ENCODE measurements at regions not wholly inside any gene's neighbourhood (a gene's known extent, or its start where the extent isn't known, plus 50 kb on each side); places are given as distances from the start of the nearest gene placed in this dataset.
"Not testable (repeated sequence)": the region's sequence is repeated elsewhere in the genome, so short reads cannot be mapped to it uniquely, and the experiment has no call there.

- TF ChIP-seq, protein P1, sequence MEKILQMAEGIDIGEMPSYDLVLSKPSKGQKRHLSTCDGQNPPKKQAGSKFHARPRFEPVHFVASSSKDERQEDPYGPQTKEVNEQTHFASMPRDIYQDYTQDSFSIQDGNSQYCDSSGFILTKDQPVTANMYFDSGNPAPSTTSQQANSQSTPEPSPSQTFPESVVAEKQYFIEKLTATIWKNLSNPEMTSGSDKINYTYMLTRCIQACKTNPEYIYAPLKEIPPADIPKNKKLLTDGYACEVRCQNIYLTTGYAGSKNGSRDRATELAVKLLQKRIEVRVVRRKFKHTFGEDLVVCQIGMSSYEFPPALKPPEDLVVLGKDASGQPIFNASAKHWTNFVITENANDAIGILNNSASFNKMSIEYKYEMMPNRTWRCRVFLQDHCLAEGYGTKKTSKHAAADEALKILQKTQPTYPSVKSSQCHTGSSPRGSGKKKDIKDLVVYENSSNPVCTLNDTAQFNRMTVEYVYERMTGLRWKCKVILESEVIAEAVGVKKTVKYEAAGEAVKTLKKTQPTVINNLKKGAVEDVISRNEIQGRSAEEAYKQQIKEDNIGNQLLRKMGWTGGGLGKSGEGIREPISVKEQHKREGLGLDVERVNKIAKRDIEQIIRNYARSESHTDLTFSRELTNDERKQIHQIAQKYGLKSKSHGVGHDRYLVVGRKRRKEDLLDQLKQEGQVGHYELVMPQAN (conservative IDR thresholded peaks at IDR 0.05): no peak
- TF ChIP-seq RFX5 (IDR thresholded peaks at IDR 0.05; ENCODE audit: low read depth, low read length): no peak
- no peak for TF ChIP-seq HDAC2 (IDR thresholded peaks at IDR 0.05)
- no peak for TF ChIP-seq STAT3 (IDR thresholded peaks at IDR 0.05; ENCODE audit: low read depth, low read length)
Measured at GRCh38 chr10:30169342-30169741, 110.0 kb upstream of the JCAD start (continued).

DNA sequence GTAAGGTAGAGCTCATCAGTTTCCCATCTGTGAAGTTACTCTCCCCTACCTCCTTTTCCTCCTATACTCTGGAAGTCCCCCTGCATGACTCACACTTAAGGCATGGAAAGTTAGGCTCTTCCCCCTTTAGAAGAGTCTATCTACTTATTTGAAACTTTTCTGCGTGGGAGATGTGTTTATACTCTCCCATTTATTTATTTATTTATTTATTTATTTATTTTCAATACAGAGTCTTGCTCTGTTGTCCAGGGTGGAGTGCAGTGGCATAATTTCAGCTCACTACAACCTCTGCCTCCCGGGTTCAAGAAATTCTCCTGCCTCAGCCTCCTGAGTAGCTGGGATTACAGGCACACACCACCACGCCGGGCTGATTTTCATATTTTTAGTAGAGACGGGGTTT lies 107.5 kb upstream of the JCAD start:
- H3K9ac ChIP-seq (ENCODE audit: control insufficient read depth, insufficient read depth, low read length): no peak overlapping the region
- CTCF ChIA-PET: no interaction called here
- H4K20me1 ChIP-seq (ENCODE audit: control insufficient read depth, insufficient read depth): no peaks in the 10 kb centered on the region
- TF ChIP-seq SMARCA5 (IDR thresholded peaks at IDR 0.05): no peak
- TF ChIP-seq, protein P2, sequence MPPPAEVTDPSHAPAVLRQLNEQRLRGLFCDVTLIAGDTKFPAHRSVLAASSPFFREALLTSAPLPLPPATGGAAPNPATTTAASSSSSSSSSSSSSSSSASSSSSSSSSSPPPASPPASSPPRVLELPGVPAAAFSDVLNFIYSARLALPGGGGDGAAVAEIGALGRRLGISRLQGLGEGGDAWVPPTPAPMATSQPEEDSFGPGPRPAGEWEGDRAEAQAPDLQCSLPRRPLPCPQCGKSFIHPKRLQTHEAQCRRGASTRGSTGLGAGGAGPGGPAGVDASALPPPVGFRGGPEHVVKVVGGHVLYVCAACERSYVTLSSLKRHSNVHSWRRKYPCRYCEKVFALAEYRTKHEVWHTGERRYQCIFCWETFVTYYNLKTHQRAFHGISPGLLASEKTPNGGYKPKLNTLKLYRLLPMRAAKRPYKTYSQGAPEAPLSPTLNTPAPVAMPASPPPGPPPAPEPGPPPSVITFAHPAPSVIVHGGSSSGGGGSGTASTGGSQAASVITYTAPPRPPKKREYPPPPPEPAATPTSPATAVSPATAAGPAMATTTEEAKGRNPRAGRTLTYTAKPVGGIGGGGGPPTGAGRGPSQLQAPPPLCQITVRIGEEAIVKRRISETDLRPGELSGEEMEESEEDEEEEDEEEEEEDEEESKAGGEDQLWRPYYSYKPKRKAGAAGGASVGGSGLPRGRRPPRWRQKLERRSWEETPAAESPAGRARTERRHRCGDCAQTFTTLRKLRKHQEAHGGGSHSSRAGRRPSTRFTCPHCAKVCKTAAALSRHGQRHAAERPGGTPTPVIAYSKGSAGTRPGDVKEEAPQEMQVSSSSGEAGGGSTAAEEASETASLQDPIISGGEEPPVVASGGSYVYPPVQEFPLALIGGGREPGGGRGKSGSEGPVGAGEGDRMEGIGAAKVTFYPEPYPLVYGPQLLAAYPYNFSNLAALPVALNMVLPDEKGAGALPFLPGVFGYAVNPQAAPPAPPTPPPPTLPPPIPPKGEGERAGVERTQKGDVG (CRISPR knock-in tag; IDR thresholded peaks at IDR 0.05): no peak
- TF ChIP-seq HCFC1 (IDR thresholded peaks at IDR 0.05; ENCODE audit: low read length): no peak
- SMC1A ChIA-PET (ENCODE audit: uncharacterized antibody, unreplicated experiment): no interaction called here
- POLR2A ChIA-PET: no interaction called here
- in situ Hi-C loops (cut with MboI) (no loop called here), intact Hi-C loops (cut with micrococcal nuclease; ENCODE audit: unreplicated experiment) (no loop called here)
- H3K27me3 ChIP-seq (replicated peaks in 1 of 2; ENCODE audit: control insufficient read depth in 2 of 2, insufficient read depth in 2 of 2, low read length in 1 of 2): no peaks in the 10 kb centered on the region
- RAD21 ChIA-PET (ENCODE audit: unreplicated experiment): no interaction called here
- no peaks in the 10 kb centered on the region for H3K79me2 ChIP-seq (ENCODE audit: control insufficient read depth, insufficient read depth, low read length)
- WGBS (ENCODE audit: insufficient coverage, insufficient replicate concordance, low lambda C conversion rate, missing lambda C conversion rate): 46% methylated on average over 5 of the region's 5 CpGs
- no peak overlapping the region for H3K4me2 ChIP-seq (ENCODE audit: control insufficient read depth, insufficient read depth)
- ATAC-seq: no peak
- no peak for FAIRE-seq
- H3K4me1 ChIP-seq (ENCODE audit: control insufficient read depth, insufficient read depth, low read length): no peaks in the 10 kb centered on the region
- H2AFZ ChIP-seq (ENCODE audit: control insufficient read depth, low read depth, low read length): no peak overlapping the region
- no peak for DNase-seq (ENCODE audit: low read depth, low spot score)
- no TSS peak for BruUV-seq (replicated peaks)
- H3K4me3 ChIP-seq: no peak overlapping the region
- H3K9me3 ChIP-seq (replicated peaks; ENCODE audit: control insufficient read depth, insufficient read depth, low read length): no peaks in the 10 kb centered on the region
- H3K36me3 ChIP-seq (ENCODE audit: control insufficient read depth in 2 of 2, insufficient read depth in 2 of 2, low read length in 1 of 2): no peaks in the 10 kb centered on the region
- no peak overlapping the region for H3K27ac ChIP-seq (ENCODE audit: control insufficient read depth, insufficient read depth)

DNA sequence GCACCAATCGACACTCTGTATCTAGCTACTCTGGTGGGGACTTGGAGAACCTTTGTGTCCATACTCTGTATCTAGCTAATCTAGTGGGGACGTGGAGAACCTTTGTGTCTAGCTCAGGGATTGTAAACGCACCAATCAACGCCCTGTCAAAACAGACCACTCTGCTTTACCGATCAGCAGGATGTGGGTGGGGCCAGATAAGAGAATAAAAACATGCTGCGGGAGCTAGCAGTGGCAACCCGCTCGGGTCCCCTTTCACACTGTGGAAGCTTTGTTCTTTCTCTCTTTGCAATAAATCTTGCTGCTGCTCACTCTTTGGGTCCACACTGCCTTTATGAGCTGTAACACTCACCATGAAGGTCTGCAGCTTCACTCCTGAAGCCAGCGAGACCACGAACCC lies 104.0 kb upstream of the JCAD start:
- RAD21 ChIA-PET (ENCODE audit: unreplicated experiment); H3K27ac ChIP-seq (ENCODE audit: control insufficient read depth, insufficient read depth); BruUV-seq (replicated peaks); FAIRE-seq; H3K9ac ChIP-seq (ENCODE audit: control insufficient read depth, insufficient read depth, low read length); DNase-seq (ENCODE audit: low read depth, low spot score); intact Hi-C loops (cut with micrococcal nuclease; ENCODE audit: unreplicated experiment); H3K4me1 ChIP-seq (ENCODE audit: control insufficient read depth, insufficient read depth, low read length); H3K4me2 ChIP-seq (ENCODE audit: control insufficient read depth, insufficient read depth); ATAC-seq; H3K79me2 ChIP-seq (ENCODE audit: control insufficient read depth, insufficient read depth, low read length); H2AFZ ChIP-seq (ENCODE audit: control insufficient read depth, low read depth, low read length); H3K9me3 ChIP-seq (replicated peaks; ENCODE audit: control insufficient read depth, insufficient read depth, low read length); H3K27me3 ChIP-seq (replicated peaks in 1 of 2; ENCODE audit: control insufficient read depth in 2 of 2, insufficient read depth in 2 of 2, low read length in 1 of 2); POLR2A ChIA-PET; H3K36me3 ChIP-seq (ENCODE audit: control insufficient read depth in 2 of 2, insufficient read depth in 2 of 2, low read length in 1 of 2); in situ Hi-C loops (cut with MboI); H4K20me1 ChIP-seq (ENCODE audit: control insufficient read depth, insufficient read depth); H3K4me3 ChIP-seq; CTCF ChIA-PET: not testable (repeated sequence)
- SMC1A ChIA-PET (ENCODE audit: uncharacterized antibody, unreplicated experiment): interaction anchor here (0.6 kb wide), 1 partner anchor 275 kb away, joined by 3 read pairs; no protein-coding TSS in a partner anchor
- 50% methylated on average over 8 of the region's 10 CpGs for WGBS (ENCODE audit: insufficient coverage, insufficient replicate concordance, low lambda C conversion rate, missing lambda C conversion rate)

All from GM12878 (cell line).